GM23338 (cell line): ENCODE measurements at regions not wholly inside any gene's neighbourhood (a gene's known extent, or its start where the extent isn't known, plus 50 kb on each side); places are given as distances from the start of the nearest gene placed in this dataset.

Experiments used
- ATAC-seq: fragments of 200-7000 bp; cut with Tn5 transposase; 3 replicates; pipeline ENCODE4 v1.9.1; 2020
- DNase-seq: peaks from one replicate; pipeline ENCODE4 v3.0.0-alpha.2; 2015; ENCODE audit warnings: low spot score
- H2AFZ ChIP-seq: fragments of 200-600 bp; sonication (generic); 2 replicates; pipeline ENCODE4 v1.8.0; 2016; ENCODE audit warnings: antibody characterized with exemption, mild to moderate bottlenecking, moderate library complexity
- H3F3A ChIP-seq: fragments of 200-600 bp; sonication (generic); replicated peaks from 2 replicates; pipeline ENCODE4 v1.8.0; 2017; ENCODE audit warnings: antibody characterized with exemption, mixed run types, low read depth
- H3K27ac ChIP-seq: fragments of 200-600 bp; sonication (generic); 2 replicates; pipeline ENCODE4 v1.6.1; 2016; ENCODE audit warnings: low read depth
- H3K27me3 ChIP-seq: fragments of 200-600 bp; sonication (generic); 2 replicates; pipeline ENCODE4 v1.8.0; 2016; ENCODE audit warnings: mild to moderate bottlenecking, mixed run types, moderate library complexity; ENCODE audit not compliant: insufficient read depth
- H3K36me3 ChIP-seq: fragments of 200-600 bp; sonication (generic); 2 replicates; pipeline ENCODE4 v1.8.0; 2016; ENCODE audit warnings: mild to moderate bottlenecking; ENCODE audit not compliant: insufficient read depth
- H3K4me1 ChIP-seq: fragments of 200-600 bp; sonication (generic); 2 replicates; pipeline ENCODE4 v1.8.0; 2016; ENCODE audit warnings: mild to moderate bottlenecking, moderate library complexity; ENCODE audit not compliant: insufficient read depth
- H3K4me2 ChIP-seq: fragments of 200-600 bp; sonication (generic); 2 replicates; pipeline ENCODE4 v1.7.1; 2017; ENCODE audit warnings: mixed run types
- H3K4me3 ChIP-seq: fragments of 200-600 bp; sonication (generic); 2 replicates; pipeline ENCODE4 v1.6.1; 2016; ENCODE audit warnings: mixed run types
- H3K79me2 ChIP-seq: fragments of 200-600 bp; sonication (generic); replicated peaks from 2 replicates; pipeline ENCODE4 v1.8.0; 2017; ENCODE audit warnings: mild to moderate bottlenecking; ENCODE audit not compliant: insufficient read depth
- H3K9me2 ChIP-seq: fragments of 200-600 bp; sonication (generic); 2 replicates; pipeline ENCODE4 v1.8.0; 2017; ENCODE audit not compliant: insufficient read depth
- H4K20me1 ChIP-seq: fragments of 200-600 bp; sonication (generic); replicated peaks from 2 replicates; pipeline ENCODE4 v1.8.0; 2017; ENCODE audit warnings: mild to moderate bottlenecking; ENCODE audit not compliant: insufficient read depth
- H3K27ac Mint-ChIP-seq: 2 replicates; pipeline ENCODE4 v1.8.0; 2020; ENCODE audit warnings: inconsistent platforms, mild to moderate bottlenecking, moderate library complexity, mixed read lengths
- H3K27me3 Mint-ChIP-seq: 3 replicates; pipeline ENCODE4 v1.8.0; 2022; ENCODE audit warnings: low read depth, mild to moderate bottlenecking, moderate library complexity, mixed read lengths, inconsistent platforms; ENCODE audit not compliant: insufficient read depth, poor library complexity
- H3K36me3 Mint-ChIP-seq: 3 replicates; pipeline ENCODE4 v1.8.0; 2021; ENCODE audit warnings: low read depth, mild to moderate bottlenecking, inconsistent platforms, moderate library complexity, mixed read lengths
- H3K4me1 Mint-ChIP-seq: 3 replicates; pipeline ENCODE4 v1.8.0; 2020; ENCODE audit warnings: mild to moderate bottlenecking, inconsistent platforms, mixed read lengths
- H3K4me3 Mint-ChIP-seq: 3 replicates; pipeline ENCODE4 v1.8.0; 2021; ENCODE audit warnings: moderate library complexity, mild to moderate bottlenecking, inconsistent platforms, mixed read lengths
- H3K9me3 Mint-ChIP-seq: 3 replicates; pipeline ENCODE4 v1.8.0; 2020; ENCODE audit warnings: moderate library complexity, mild to moderate bottlenecking, inconsistent platforms, mixed read lengths
- CREB1 ChIP-seq: fragments of 250-450 bp; sonication (Bioruptor Pico); IDR thresholded peaks from 2 replicates; pipeline ENCODE4 v1.5.0; 2020; ENCODE audit warnings: low read depth, mild to moderate bottlenecking, moderate library complexity
- ETS1 ChIP-seq: IDR thresholded peaks from 2 replicates; pipeline ENCODE4 v1.6.1; 2016; ENCODE audit warnings: antibody characterized with exemption
- EZH2 ChIP-seq: fragments of 200-600 bp; sonication (generic); IDR thresholded peaks from one replicate; pipeline ENCODE4 v1.8.0; 2017; ENCODE audit warnings: antibody characterized with exemption, mild to moderate bottlenecking, low read depth; ENCODE audit not compliant: unreplicated experiment
- EZH2phosphoT487 ChIP-seq: fragments of 200-600 bp; sonication (generic); IDR thresholded peaks from one replicate; pipeline ENCODE4 v1.8.1; 2018; ENCODE audit warnings: antibody characterized with exemption; ENCODE audit not compliant: unreplicated experiment
- JUNB ChIP-seq: IDR thresholded peaks from one replicate; pipeline ENCODE4 v1.6.1; 2016; ENCODE audit warnings: antibody characterized with exemption; ENCODE audit not compliant: unreplicated experiment
- NANOG ChIP-seq: IDR thresholded peaks from 2 replicates; pipeline ENCODE4 v1.6.1; 2016; ENCODE audit warnings: antibody characterized with exemption, borderline replicate concordance
- POLR2AphosphoS5 ChIP-seq: IDR thresholded peaks from 2 replicates; pipeline ENCODE4 v1.6.1; 2016; ENCODE audit warnings: antibody characterized with exemption, low read depth
- REST ChIP-seq: IDR thresholded peaks from one replicate; pipeline ENCODE4 v1.6.1; 2018; ENCODE audit warnings: antibody characterized with exemption; ENCODE audit not compliant: unreplicated experiment
- STAT1 ChIP-seq: IDR thresholded peaks from one replicate; pipeline ENCODE4 v1.6.1; 2016; ENCODE audit warnings: antibody characterized with exemption; ENCODE audit not compliant: unreplicated experiment
- ZNF114 ChIP-seq: fragments of 250-450 bp; sonication (Bioruptor Pico); IDR thresholded peaks from 2 replicates; pipeline ENCODE4 v1.5.0; 2020; ENCODE audit warnings: mild to moderate bottlenecking, moderate library complexity
- ZNF331 ChIP-seq: fragments of 250-450 bp; sonication (Bioruptor Pico); IDR thresholded peaks from 2 replicates; pipeline ENCODE4 v1.5.0; 2020; ENCODE audit warnings: low read depth, mild to moderate bottlenecking, moderate library complexity
- ZNF462 ChIP-seq: fragments of 250-450 bp; sonication (Bioruptor Pico); IDR thresholded peaks from 2 replicates; pipeline ENCODE4 v1.5.0; 2020; ENCODE audit warnings: mild to moderate bottlenecking, moderate library complexity

- Histone ChIP-seq H3K27me3 (no peaks in the 10 kb centered on the region), H3K4me1 (no peaks in the 10 kb centered on the region), H3F3A (no peaks in the 10 kb centered on the region), H2AFZ (no peak overlapping the region), H3K36me3 (no peaks in the 10 kb centered on the region), H3K9me2 (peaks cover 9% of the 10 kb centered on the region; the same call in 1 of the 2 replicates), H3K79me2 (no peaks in the 10 kb centered on the region), H3K4me3 (no peak overlapping the region), H3K4me2 (no peak overlapping the region), H4K20me1 (no peaks in the 10 kb centered on the region), H3K27ac (no peak overlapping the region)
- no peaks in the 10 kb centered on the region; the same call in 2 of the 3 replicates for H3K4me1 Mint-ChIP-seq
- H3K27me3 Mint-ChIP-seq = peaks cover 6% of the 10 kb centered on the region
- H3K4me3 Mint-ChIP-seq = no peak overlapping the region
- no peak overlapping the region for H3K27ac Mint-ChIP-seq
- H3K36me3 Mint-ChIP-seq = no peaks in the 10 kb centered on the region
- no peak for TF ChIP-seq POLR2AphosphoS5
- no peak for TF ChIP-seq ZNF114
- no peak for DNase-seq
- H3K9me3 Mint-ChIP-seq = peaks cover 4% of the 10 kb centered on the region; the same call in 1 of the 3 replicates
- no peak for ATAC-seq
Observed at GRCh38 chr6:2508071-2508470, 242.7 kb downstream of the MYLK4 start.

GRCh38 chr6:2507521-2508037 is 243.1 kb downstream of the MYLK4 start:
- Mint-ChIP-seq H3K36me3 (no peaks in the 10 kb centered on the region), H3K9me3 (peaks cover 4% of the 10 kb centered on the region; the same call in 1 of the 3 replicates), H3K4me3 (no peak overlapping the region), H3K27me3 (peaks cover 6% of the 10 kb centered on the region), H3K4me1 (peaks cover 2% of the 10 kb centered on the region), H3K27ac (no peak overlapping the region)
- H4K20me1 ChIP-seq = no peaks in the 10 kb centered on the region
- no peaks in the 10 kb centered on the region for H3F3A ChIP-seq
- no peak overlapping the region for H3K4me2 ChIP-seq
- H3K9me2 ChIP-seq = peaks cover 9% of the 10 kb centered on the region; the same call in 1 of the 2 replicates
- no peaks in the 10 kb centered on the region for H3K4me1 ChIP-seq
- H3K4me3 ChIP-seq = no peak overlapping the region
- 0 out of 2 replicates have a peak overlapping the region, but pooled peaks have one; percentile 29 for H2AFZ ChIP-seq
- DNase-seq = no peak
- H3K27me3 ChIP-seq = no peaks in the 10 kb centered on the region
- H3K36me3 ChIP-seq = no peaks in the 10 kb centered on the region
- H3K79me2 ChIP-seq = no peaks in the 10 kb centered on the region
- H3K27ac ChIP-seq = no peak overlapping the region
- ATAC-seq = no peak
- TF ChIP-seq EZH2 = no peak
- no peak for TF ChIP-seq ZNF331
- TF ChIP-seq ZNF462 (CRISPR knock-in tag) = no peak
- no peak for TF ChIP-seq ETS1
- TF ChIP-seq NANOG = no peak
- no peak for TF ChIP-seq JUNB
- no peak for TF ChIP-seq STAT1
- no peak for TF ChIP-seq CREB1
- no peak for TF ChIP-seq ZNF114
- no peak for TF ChIP-seq REST
- TF ChIP-seq POLR2AphosphoS5 = no peak
- TF ChIP-seq EZH2phosphoT487 = no peak
